ENCODE measurements at regions not wholly inside any gene's neighbourhood (a gene's known extent, or its start where the extent isn't known, plus 50 kb on each side); places are given as distances from the start of the nearest gene placed in this dataset.
"Not testable (repeated sequence)": the region's sequence is repeated elsewhere in the genome, so short reads cannot be mapped to it uniquely, and the experiment has no call there.

DNA sequence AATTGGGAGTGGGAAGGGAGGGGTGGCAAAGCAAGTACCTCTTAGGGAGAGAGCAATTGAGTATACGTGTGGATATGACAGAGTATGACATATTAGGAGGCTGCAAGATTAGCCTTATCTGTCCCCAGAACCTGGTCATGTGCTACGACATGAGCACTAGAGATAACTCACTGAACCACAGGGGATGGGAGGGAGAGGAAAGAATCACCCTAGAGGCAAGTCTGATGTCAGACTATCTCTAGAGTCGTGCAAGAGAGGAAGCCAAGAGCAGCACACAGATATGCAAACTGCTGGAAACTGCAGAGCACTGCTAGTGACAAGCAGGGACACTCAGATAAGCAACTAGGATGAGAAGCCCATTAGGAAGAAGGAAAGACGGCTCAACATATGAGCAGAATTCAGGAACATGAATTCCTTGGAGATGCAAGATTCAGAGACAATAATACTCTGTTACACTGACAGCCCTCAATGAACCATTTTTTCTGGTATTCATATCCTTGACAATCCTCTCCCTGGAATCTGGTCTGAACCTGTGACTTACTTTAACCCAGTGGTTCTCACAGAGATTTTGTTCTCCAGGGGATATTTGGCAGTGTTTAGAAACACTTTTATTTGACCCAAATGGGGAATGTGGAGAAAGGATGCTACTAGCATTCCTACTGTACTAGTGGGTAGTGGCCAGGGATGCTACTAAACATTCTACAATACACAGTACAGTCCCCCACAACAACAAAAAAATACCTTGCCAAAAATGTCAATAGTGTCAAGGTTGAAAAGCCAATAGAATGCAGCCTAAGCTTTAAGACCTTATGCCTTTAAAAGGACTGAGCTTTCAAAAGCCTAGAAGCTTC is 84.0 kb upstream of the BMP2K start:
- no peak for DNase-seq (ENCODE audit: low read depth in 2 of 3, low spot score in 2 of 3)

DNA sequence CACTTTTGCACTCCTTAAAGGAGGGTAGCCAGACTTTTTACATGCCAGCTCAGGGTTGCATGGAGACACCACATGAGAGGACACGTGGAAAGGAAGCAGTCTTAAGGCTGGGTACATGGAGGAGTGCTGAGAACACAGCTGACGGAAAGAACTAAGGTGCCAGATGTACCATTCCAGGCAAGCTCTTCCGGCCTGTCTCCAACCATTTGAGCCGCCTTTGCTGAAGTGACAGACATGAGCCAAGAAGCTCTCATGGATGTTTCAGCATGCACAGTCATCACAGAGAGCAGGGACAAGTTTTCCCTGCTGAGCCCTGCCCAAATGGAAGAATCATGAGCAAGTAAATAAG is 83.4 kb upstream of the BMP2K start:
- no peak for DNase-seq (ENCODE audit: low read depth in 2 of 3, low spot score in 2 of 3)

DNA sequence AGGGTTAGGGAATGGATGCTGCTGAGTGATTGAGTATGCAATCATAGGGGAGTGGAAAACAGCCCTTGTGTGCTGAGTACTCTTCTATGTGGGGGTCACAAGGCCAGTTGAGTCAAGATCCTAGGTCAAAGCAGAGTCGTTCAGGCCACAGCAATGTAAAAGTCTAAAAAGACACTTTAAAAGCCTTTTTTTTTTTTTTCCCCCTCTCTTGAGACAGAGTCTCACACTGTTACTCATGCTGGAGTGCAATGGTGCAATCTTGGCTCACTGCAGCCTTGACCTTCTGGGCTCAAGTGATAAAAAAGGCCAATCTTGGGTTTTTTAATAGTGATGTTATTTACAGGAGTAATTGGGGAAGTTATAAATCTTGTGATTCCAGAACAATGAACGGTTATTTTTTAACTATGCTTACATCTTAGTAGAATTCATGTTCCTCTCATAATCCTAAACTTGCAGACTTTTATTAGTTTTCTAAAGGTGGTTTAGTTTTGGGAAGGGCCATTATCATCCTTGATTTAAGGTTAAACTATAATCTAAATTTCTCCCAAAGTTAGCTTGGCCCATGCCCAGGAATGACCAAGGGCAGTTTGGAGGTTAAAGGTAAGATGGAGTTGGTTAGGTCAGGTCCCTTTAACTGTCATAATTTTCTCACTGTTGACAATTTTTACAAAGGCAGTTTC is 82.2 kb upstream of the BMP2K start:
- no peak for DNase-seq (ENCODE audit: low read depth in 2 of 3, low spot score in 2 of 3)

DNA sequence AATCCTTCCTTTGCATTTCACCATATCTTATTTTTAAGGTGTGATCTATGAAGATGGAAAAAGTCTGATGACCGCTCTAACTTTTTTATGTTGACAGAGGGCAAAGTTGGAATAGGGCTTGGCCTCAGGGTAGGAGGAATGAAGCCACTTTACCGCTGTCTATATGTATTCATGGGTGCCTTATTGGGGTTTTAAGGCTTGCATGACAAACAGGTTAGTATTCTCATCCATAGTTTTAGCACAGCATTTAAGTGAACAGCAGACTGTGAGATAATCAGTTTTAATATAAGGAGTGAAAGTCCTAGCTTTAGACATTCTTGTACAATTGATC is 81.7 kb upstream of the BMP2K start:
- DNase-seq (ENCODE audit: low read depth in 2 of 3, low spot score in 2 of 3), result no peak

DNA sequence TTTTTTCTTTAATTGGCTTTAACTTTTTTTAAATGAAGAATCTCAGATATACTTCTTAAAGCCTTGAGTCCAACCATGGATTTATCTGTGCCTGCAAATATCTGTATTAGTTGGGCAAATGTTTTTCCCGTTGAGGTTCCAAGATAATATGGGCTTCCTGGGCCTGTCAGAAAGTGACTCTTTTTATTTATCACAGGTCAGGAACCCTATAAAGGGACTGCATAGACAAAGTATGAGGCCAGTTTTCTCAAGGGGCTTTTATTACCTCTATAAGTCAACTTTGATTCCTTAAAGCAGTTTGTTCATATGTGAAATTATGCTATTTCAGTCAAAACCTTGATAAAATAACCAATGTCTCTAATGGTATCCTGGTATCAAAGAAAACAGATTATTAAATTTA is 80.2 kb upstream of the BMP2K start:
- DNase-seq (ENCODE audit: low read depth in 2 of 3, low spot score in 2 of 3), result no peak

DNA sequence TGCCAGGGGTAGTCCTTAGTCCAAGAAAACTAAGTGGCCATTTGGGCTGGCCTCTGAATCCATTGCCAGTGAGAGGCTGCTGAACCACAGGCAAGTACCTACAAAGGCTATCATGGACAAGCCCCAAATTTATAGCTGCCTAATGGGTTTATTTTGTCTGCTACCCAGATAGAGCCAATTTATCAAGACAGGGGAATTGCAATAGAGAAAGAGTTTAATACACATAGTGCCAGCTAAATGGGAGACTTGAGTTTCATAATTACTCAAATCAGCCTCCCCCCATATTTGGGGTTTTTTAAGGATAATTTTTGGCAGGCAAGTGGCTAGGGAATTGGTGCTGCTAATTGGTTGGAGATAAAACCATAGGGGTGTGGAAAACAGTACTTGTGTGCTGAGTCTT is 73.1 kb upstream of the BMP2K start:
- DNase-seq (ENCODE audit: low read depth in 2 of 3, low spot score in 2 of 3), result no peak

DNA sequence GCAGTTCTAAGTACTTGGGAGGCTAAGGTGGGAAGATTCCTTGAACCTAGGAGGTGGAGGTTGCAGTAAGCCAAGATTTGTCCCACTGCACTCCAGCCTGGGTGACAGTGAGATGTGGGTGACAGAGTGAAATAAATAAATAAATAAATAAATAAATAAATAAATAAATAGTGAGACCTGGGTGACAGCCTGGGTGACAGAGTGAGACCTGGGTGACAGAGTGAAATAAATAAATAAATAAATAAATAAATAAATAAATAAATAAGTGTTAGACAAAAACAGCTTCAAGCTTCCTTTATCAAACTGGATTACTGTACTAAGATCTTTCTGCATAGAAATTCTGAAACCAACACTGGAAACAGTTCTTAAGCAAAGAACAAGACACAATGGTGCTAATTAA is 71.8 kb upstream of the BMP2K start:
- DNase-seq (ENCODE audit: low read depth in 2 of 3, low spot score in 2 of 3), result no peak

DNA sequence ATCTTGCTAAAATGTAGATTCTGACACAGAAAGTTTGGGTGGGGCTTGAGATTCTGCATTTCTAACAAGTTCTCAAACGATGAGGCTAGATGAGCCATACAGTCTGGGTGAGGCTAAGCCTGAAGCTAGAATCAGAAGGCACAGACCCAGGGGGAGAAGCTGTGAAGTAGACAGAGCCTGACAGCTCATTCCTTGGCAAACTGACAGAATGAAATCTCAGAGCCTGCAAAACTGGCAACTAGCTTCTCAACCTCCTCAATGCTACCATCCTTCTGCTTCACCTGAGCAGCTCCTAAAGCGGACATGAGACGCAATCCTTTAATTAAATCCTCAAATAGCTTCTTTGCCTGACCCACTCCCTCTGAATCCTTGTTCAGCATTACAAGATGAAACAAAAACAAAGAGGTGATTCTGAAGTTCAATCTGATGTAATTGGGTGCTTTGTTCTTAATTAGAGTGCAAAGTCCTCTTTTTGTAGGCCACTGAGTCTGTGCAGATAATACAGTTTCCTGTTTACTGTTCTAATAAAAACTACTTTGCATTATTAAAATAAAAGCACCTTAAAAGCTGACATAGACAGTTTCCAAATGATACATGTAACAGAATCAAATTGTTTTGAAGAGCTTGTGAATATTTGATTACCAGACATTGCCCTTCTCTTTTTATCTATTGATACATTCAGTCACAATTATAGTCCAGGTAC is 71.0 kb upstream of the BMP2K start:
- DNase-seq (ENCODE audit: low read depth in 2 of 3, low spot score in 2 of 3), result no peak

DNA sequence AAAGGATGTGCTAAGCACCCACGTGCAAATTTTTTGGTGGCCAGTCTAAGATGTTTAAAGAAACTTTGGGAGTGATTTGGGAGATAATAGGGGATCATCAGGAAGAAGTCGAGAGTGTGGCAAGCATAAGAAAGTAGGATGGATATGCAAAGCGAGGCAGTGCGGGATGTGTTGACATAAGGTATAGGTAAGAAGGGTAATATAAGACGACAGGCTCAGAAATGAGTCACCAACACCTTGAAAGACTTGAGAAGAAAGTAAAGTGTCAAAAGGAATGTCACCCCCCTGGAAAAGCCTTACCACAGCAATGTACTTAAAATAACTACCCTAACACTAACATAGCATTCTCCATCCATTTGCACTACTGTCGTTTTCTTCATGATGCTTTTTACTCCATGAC is 69.8 kb upstream of the BMP2K start:
- DNase-seq (ENCODE audit: low read depth in 2 of 3, low spot score in 2 of 3), result no peak

DNA sequence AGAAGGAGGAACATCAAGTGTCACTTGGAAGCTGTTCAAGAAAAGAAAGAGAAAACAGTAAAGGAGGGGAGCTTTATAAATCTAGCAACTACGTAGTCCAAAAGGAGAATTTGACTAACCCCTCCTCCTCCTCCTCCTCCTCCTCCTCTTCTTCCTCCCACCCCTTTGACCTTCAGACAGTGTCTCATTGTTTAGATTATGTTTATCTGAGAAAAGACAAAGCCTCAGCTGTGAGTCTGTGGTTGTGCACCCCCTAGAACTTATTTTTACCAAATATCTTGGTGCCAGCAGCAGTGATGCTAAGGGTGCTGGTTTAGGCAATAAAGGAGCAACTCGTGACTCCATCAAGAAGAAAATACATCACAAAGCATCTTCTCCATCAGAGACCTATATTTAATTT is 68.9 kb upstream of the BMP2K start:
- no peak for DNase-seq (ENCODE audit: low read depth in 2 of 3, low spot score in 2 of 3)

DNA sequence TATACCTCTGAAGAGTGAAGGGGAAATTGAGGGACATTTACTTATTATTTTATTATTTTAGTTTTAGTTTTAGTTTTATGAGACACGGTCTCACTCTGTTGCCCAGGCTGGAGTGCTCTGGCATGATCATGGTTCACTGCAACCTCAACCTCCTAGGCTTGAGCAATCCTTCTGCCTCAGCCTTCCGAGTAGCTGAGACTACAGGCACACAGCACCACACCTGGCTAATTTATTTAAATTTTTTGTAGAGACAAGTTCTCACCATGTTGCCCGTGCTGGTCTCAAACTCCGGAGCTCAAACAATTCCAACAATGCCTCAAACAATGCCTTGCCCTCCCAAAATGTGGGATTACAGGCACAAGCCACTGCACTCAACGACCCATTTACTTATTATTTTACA is 68.4 kb upstream of the BMP2K start:
- DNase-seq (ENCODE audit: low read depth in 2 of 3, low spot score in 2 of 3), result no peak

DNA sequence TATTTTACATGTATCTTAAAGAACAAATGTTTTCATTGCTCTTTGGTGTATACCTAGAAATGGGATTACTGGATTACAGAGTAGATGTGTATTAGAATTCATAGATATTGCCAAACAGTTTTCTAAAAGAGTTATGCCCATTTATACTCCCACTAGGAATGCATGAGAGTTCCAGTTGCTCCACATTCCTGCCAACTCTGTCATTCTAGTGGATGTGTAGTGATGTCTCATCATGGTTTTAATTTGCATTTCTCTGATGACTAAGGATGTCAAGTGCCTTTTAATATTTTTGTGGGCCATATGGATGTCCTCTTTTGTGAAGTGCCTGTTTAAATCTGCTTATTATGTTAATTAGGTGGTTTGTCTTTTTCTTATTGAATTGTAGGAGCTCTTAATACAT is 65.6 kb upstream of the BMP2K start:
- no peak for DNase-seq (ENCODE audit: low read depth in 2 of 3, low spot score in 2 of 3)

DNA sequence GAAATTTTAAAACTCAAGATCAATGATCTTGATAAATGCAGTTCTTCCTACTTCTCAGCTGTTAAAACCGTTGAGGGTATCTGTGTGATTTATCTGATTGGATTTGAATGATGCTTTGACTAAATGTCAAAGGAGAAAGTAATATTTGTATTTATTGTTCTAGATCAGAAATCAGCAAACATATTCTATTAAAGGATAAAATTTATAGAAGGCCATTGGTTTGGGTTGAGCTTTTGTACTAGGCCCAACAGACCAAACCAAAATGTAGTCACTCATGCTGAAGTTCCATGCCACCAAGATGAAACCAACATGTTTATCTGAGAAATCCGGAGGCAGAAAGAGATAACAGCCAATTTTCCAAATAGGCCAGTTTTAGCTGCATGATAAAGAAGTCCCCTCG is 64.5 kb upstream of the BMP2K start:
- no peak for DNase-seq (ENCODE audit: low read depth in 2 of 3, low spot score in 2 of 3)

DNA sequence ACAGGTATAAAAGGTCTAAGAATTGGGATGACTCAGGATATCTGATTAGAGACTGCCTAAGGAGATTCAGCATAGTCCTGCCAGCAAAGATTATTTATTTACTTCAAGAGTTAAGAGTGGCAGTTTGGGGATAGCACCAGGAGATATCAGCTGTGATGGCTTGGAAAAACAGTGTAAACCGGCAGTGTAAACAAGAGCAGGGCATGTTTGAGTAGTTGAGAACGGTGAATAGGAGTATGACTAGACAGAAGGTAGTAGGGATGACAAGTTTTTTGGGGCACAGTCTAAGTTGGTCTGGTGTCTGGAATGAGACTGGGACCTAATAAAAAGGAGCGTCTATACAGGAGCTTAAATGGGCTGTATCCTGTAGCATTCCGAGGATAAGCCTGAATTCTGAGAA is 61.6 kb upstream of the BMP2K start:
- not testable (repeated sequence) for DNase-seq (ENCODE audit: low read depth in 2 of 3, low spot score in 2 of 3)

DNA sequence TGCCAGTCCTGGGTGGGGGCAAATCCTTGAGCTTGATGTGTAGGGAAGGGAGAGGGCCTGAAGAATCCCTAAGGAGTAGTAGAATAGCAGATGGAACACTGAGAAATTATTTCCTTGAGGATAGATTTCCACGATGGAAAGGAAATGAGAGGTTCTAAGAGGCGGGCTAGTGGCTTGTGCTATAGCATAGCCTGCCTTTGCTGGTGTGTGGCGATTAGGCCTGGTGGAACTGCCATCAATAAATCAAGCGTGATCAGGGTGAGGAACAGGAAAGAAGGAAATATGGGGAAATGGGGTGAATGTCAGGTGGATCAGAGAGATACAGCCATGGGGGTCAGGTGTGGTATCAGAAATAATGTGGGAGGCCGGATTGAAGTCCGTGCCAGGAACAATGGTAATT is 60.8 kb upstream of the BMP2K start:
- not testable (repeated sequence) for DNase-seq (ENCODE audit: low read depth in 2 of 3, low spot score in 2 of 3)

DNA sequence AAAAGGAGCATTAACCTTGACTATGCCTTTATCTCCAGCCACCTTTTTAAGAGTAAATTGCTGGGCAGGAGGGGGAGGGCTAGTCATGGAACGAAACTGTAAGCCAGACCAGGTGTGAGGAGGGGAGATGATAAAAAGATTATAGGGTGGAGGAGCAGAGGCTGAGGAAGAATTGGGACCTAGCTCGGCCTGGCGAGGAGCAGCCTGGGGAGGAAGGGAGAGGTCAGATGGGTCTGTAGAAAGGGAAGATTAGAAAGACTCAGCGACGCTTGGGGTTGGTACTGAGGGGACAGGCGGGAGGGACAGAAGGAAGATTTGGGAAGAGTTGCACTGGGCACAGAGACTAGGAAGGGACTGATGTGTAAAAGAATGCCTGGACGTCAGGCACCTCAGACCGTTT is 58.4 kb upstream of the BMP2K start:
- not testable (repeated sequence) for DNase-seq (ENCODE audit: low read depth in 2 of 3, low spot score in 2 of 3)

DNA sequence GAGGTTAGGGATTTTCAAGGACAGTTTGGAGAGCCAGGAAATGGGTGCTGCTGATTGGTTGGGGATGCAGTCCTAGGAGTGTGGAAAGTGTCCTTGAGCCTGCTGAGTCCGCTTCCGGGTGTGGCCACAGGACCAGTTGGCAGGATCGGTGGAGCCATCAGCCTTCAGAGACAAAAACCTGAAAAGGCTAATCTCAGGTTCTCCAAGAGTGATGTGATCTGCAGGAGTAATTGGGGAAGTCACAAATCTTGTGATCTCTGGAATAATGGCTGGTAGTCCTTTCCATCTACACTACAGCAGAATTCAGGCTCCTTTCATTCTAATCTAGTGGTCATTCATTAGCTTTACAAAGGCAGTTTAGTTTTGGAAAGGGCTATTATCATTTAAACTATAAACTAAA is 55.9 kb upstream of the BMP2K start:
- no peak for DNase-seq (ENCODE audit: low read depth in 2 of 3, low spot score in 2 of 3)

DNA sequence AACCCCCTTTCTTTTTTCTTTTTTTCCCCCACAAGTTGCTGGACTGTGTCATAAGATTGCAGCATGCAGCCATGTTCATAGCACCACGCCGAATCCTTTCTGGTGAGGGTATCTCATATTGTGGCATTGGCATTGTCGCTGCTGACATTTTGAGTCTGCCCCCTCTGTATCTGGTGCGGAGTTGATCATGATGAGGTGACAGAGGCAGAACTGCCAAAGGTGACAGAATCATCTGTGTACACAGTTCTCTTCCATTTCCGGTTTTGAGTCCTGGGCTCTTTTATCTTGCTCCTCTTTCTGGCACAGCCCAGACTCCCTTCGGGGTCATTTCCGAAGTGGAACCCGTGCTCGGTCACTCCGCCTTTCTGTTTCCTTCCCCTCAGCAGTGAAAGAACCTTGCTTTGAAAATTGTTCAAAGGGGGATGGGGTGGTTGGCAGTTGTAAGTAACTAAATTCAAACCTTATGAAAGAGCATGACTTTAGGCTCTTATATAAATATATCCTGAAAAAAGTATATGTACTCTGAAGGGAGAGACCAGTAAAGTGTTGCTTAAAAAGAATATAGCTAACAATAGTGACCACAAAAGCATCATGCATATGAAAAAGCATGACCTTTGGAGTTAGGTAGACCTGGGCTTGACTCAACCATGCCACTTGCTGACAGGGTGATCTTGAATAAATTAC is 55.0 kb upstream of the BMP2K start:
- peak; percentile 0 to 3 (median 2) for DNase-seq (ENCODE audit: low read depth in 2 of 3, low spot score in 2 of 3)

DNA sequence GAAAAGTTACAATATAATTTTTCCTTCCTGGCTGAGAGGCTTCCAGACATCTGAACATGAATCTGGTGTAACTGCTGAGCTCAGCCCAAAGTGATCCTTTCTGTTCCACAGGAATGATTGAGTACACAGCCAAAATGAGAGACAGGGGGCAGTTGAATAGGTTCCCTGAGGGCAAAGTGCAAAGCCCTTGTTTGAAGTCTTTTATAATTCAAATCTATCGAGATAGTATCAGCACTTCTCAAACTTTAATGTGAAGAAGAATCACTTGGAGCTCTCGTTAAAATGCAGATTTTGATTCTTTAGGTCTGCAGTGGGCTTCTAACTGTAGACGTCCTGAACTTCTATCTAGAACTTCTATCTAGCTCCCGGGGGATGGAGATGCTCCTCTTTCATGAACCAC is 54.4 kb upstream of the BMP2K start:
- DNase-seq (ENCODE audit: low read depth in 2 of 3, low spot score in 2 of 3), result no peak

DNA sequence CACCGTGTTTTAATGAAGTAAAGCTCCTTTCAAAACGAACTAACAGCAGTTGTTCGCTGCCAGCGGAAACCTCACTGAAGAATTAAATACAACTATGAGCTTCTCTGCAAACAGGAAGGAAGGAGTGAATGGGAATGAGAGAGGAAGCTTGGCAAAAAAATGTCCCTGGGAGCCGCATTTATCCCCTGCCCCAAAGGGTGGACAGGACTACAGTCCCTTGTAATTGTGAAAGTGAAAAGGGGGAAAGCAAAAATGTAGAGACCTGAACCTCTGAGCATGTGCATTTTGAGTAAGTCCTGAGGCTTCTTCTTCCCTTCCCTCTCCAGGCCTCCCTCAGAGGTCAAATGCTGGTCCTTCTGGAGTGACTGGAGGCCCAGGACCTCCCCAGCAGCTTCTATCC is 53.8 kb upstream of the BMP2K start:
- no peak for DNase-seq (ENCODE audit: low read depth in 2 of 3, low spot score in 2 of 3)

DNA sequence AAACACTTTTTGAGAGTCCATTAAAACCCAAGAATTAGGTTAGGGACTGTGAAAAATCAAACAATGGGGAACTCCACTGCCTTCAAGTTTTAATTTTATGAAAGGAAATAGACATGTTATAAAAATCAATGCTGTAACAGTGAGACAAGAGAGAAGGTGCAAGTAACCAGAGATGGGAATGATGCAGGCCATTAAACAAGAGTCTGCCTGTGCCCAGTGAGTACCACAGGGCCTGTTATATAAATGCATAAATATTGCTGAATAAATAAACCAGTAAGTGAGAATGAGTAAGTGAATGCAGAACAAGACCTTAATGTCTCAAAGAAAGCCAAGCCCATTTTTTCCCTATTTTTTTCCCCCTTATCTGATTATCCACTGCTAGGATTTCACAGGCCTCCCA is 53.3 kb upstream of the BMP2K start:
- no peak for DNase-seq (ENCODE audit: low read depth in 2 of 3, low spot score in 2 of 3)
